Mesenchymal stem cell (in vitro differentiated cells and primary cell): ENCODE measurements at regions not wholly inside any gene's neighbourhood (a gene's known extent, or its start where the extent isn't known, plus 50 kb on each side); places are given as distances from the start of the nearest gene placed in this dataset.

Experiments
- DNase-seq: peaks from one replicate; pipeline ENCODE4 v3.0.0-alpha.2; 2013
- H2AFZ ChIP-seq: one replicate; pipeline ENCODE4 v1.6.1; 2013; ENCODE audit warnings: low read depth, mild to moderate bottlenecking, control low read depth, inconsistent platforms, low read length, moderate library complexity
- H2AK5ac ChIP-seq: 2 replicates; pipeline ENCODE4 v1.6.1; 2013; ENCODE audit warnings: low read length, moderate library complexity, mild to moderate bottlenecking, inconsistent platforms; ENCODE audit not compliant: severe bottlenecking
- H2BK120ac ChIP-seq: one replicate; pipeline ENCODE4 v1.6.1; 2013; ENCODE audit warnings: low read depth, mild to moderate bottlenecking, inconsistent platforms, low read length, moderate library complexity
- H2BK12ac ChIP-seq, 2 experiments: one replicate each; pipeline ENCODE4 v1.6.1; 2013; ENCODE audit warnings: inconsistent platforms in 2 of 2, low read length in 2 of 2, mild to moderate bottlenecking in 2 of 2, moderate library complexity in 2 of 2, control low read depth in 1 of 2
- H2BK15ac ChIP-seq: one replicate; pipeline ENCODE4 v1.6.1; 2013; ENCODE audit warnings: mild to moderate bottlenecking, low read depth, inconsistent platforms; ENCODE audit not compliant: poor library complexity, severe bottlenecking
- H2BK5ac ChIP-seq: 2 replicates; pipeline ENCODE4 v1.6.1; 2013; ENCODE audit warnings: low read depth, mild to moderate bottlenecking, low read length, control low read depth, inconsistent platforms; ENCODE audit not compliant: poor library complexity, severe bottlenecking
- H3K14ac ChIP-seq, 2 experiments: one replicate each; pipeline ENCODE4 v1.6.1; 2013; ENCODE audit warnings: inconsistent platforms in 2 of 2, low read length in 2 of 2, control low read depth in 1 of 2, mild to moderate bottlenecking in 1 of 2, moderate library complexity in 1 of 2
- H3K18ac ChIP-seq, 2 experiments: one replicate each; pipeline ENCODE4 v1.6.1; 2013; ENCODE audit warnings: inconsistent platforms in 2 of 2, low read length in 2 of 2, control low read depth in 1 of 2, low read depth in 1 of 2, mild to moderate bottlenecking in 1 of 2
- H3K23ac ChIP-seq, 2 experiments: one replicate each; pipeline ENCODE4 v1.6.1; 2013; ENCODE audit warnings: inconsistent platforms in 2 of 2, low read length in 2 of 2, mild to moderate bottlenecking in 2 of 2, moderate library complexity in 2 of 2, control low read depth in 1 of 2
- H3K27ac ChIP-seq: 2 replicates; pipeline ENCODE4 v1.5.1; 2013; ENCODE audit warnings: mild to moderate bottlenecking, moderate library complexity, low read length, control low read depth, inconsistent platforms; ENCODE audit not compliant: poor library complexity, severe bottlenecking
- H3K27me3 ChIP-seq, 2 experiments: 2 replicates each; pipeline versions ENCODE4 v1.6.1 to v1.7.0; 2013; ENCODE audit warnings: low read length in 2 of 2, mild to moderate bottlenecking in 2 of 2, moderate library complexity in 2 of 2, control low read depth in 1 of 2, inconsistent platforms in 1 of 2; ENCODE audit not compliant: control insufficient read depth in 1 of 2, insufficient read depth in 1 of 2
- H3K36me3 ChIP-seq, 2 experiments: 2 replicates each; pipeline versions ENCODE4 v1.6.1 to v1.7.0; 2013; ENCODE audit warnings: low read length in 2 of 2, control low read depth in 1 of 2, inconsistent platforms in 1 of 2, low read depth in 1 of 2, mild to moderate bottlenecking in 1 of 2; ENCODE audit not compliant: insufficient read depth in 2 of 2, control insufficient read depth in 1 of 2
- H3K4ac ChIP-seq, 2 experiments: one replicate each; pipeline ENCODE4 v1.6.1; 2013; ENCODE audit warnings: inconsistent platforms in 2 of 2, low read length in 2 of 2, mild to moderate bottlenecking in 2 of 2, moderate library complexity in 2 of 2, control low read depth in 1 of 2, low read depth in 1 of 2
- H3K4me1 ChIP-seq: 2 replicates; pipeline ENCODE4 v1.6.1; 2013; ENCODE audit warnings: low read depth, low read length, control low read depth; ENCODE audit not compliant: control insufficient read depth, insufficient read depth
- H3K4me2 ChIP-seq: 2 replicates; pipeline ENCODE4 v1.6.1; 2013; ENCODE audit warnings: low read length, mild to moderate bottlenecking, inconsistent platforms; ENCODE audit not compliant: poor library complexity, severe bottlenecking
- H3K4me3 ChIP-seq, 2 experiments: 2 replicates each; pipeline versions ENCODE4 v1.5.1 to v1.7.0; 2013; ENCODE audit warnings: low read length in 2 of 2, mild to moderate bottlenecking in 2 of 2, control low read depth in 1 of 2, low read depth in 1 of 2; ENCODE audit not compliant: insufficient read depth in 1 of 2
- H3K79me1 ChIP-seq: replicated peaks from 2 replicates; pipeline ENCODE4 v1.6.1; 2013; ENCODE audit warnings: mild to moderate bottlenecking, control low read depth, low read length, inconsistent platforms; ENCODE audit not compliant: poor library complexity, severe bottlenecking
- H3K9ac ChIP-seq: 2 replicates; pipeline ENCODE4 v1.7.0; 2013; ENCODE audit warnings: mild to moderate bottlenecking, low read length, moderate library complexity
- H3K9me3 ChIP-seq: 2 replicates; pipeline ENCODE4 v1.7.0; 2013; ENCODE audit warnings: mild to moderate bottlenecking, low read length; ENCODE audit not compliant: control insufficient read depth
- H4K8ac ChIP-seq: one replicate; pipeline ENCODE4 v1.6.1; 2013; ENCODE audit warnings: inconsistent platforms, mild to moderate bottlenecking, low read length, moderate library complexity
- H4K91ac ChIP-seq: one replicate; pipeline ENCODE4 v1.6.1; 2013; ENCODE audit warnings: mild to moderate bottlenecking, low read length, inconsistent platforms
- WGBS: methylation state at CpG from one replicate; pipeline ENCODE4 v1.1.7; 2013; ENCODE audit warnings: mixed read lengths; 5-methylcytosine and 5-hydroxymethylcytosine counted together

DNA sequence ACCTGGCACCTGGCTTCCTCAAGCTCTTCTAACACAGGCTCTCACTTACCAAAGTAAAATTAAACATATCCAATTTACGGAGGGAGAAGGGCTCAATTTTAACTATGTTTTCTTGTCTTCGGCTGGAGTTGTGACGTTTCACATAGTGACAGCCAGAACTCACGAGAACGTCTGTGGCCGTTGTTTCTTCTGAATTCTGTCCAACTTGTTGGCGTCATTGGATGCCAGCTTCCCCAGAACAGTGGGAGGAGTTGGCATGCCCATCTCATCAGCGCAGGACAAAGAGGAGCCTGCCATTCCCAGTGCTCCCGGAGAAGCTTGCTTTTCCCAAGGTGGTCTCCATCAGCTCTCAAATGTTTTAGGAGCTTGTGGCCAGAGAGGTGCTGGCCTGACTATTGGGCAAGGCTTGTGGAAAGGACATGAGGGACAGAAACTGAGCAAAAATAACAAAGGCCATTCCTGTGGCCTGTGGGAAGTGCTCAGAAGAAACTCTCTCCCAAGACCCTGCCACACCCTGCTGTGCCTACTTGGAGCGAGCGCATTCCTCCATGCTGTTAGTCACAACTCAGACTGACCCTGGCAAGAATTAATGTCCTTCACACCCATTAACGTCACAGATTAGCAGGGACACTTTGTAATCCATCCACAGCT lies 265.4 kb upstream of the CDH4 start:
- no peak overlapping the region for H3K4me3 ChIP-seq
- no peaks in the 10 kb centered on the region for H3K4me1 ChIP-seq
- H3K36me3 ChIP-seq: no peaks in the 10 kb centered on the region
- no peak overlapping the region for H3K14ac ChIP-seq
- no peak overlapping the region for H2BK120ac ChIP-seq
- no peak overlapping the region for H2AK5ac ChIP-seq
- no peak overlapping the region for H3K4ac ChIP-seq
- DNase-seq: no peak
- no peak overlapping the region for H3K4me2 ChIP-seq
- H3K23ac ChIP-seq: no peak overlapping the region
- H3K27ac ChIP-seq: no peak overlapping the region
- no peak overlapping the region for H2BK12ac ChIP-seq
- H2AFZ ChIP-seq: no peak overlapping the region
- no peak overlapping the region for H3K18ac ChIP-seq
- H4K91ac ChIP-seq: no peak overlapping the region
- H3K79me1 ChIP-seq: no peaks in the 10 kb centered on the region
- H2BK15ac ChIP-seq: no peak overlapping the region
- 79% methylated on average over 12 of the region's 12 CpGs for WGBS
- H3K27me3 ChIP-seq: no peaks in the 10 kb centered on the region
- no peak overlapping the region for H4K8ac ChIP-seq
- H2BK5ac ChIP-seq: no peak overlapping the region
- H3K9ac ChIP-seq: no peak overlapping the region
- peaks cover 4% of the 10 kb centered on the region for H3K9me3 ChIP-seq

DNA sequence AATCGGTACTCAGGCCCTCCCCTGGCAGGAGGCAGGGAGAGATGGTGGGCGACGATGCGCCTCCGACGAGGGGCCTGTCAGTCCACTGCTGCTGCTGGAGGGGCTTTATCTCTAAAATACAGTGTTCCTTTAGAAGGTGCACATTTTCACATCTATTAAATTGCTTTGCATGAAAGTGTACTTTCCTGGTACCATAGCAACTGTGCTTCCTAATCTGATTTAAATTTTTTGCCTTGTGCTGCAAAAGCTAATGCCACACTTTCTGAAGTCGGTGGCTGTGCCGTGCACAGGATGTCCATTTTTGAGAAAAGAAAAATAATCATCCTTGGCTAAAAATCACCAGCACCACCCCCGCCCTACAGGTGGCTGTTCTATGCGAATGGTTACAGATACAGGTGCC lies 262.0 kb upstream of the CDH4 start:
- Histone ChIP-seq H3K79me1 (no peaks in the 10 kb centered on the region), H2BK15ac (no peak overlapping the region), H4K91ac (no peak overlapping the region), H3K36me3 (no peaks in the 10 kb centered on the region), H3K4me1 (no peaks in the 10 kb centered on the region), H3K9me3 (no peaks in the 10 kb centered on the region), H3K14ac (no peak overlapping the region), H3K23ac (no peak overlapping the region), H3K9ac (no peak overlapping the region), H4K8ac (no peak overlapping the region), H2BK5ac (no peak overlapping the region), H2BK12ac (no peak overlapping the region), H3K27me3 (no peaks in the 10 kb centered on the region), H2BK120ac (no peak overlapping the region), H3K4me3 (no peak overlapping the region), H3K18ac (no peak overlapping the region), H2AK5ac (no peak overlapping the region), H3K4ac (no peak overlapping the region), H3K4me2 (no peak overlapping the region), H3K27ac (no peak overlapping the region), H2AFZ (no peak overlapping the region)
- whole genome bisulfite sequencing: 83% methylated on average over 5 of the region's 10 CpGs
- no peak for DNase-seq

GRCh38 chr20:60990643-60991042 lies 261.4 kb upstream of the CDH4 start:
- no peaks in the 10 kb centered on the region for H3K79me1 ChIP-seq
- H3K4me2 ChIP-seq: no peak overlapping the region
- no peak overlapping the region for H2AFZ ChIP-seq
- H3K4ac ChIP-seq: no peak overlapping the region
- no peak overlapping the region for H4K91ac ChIP-seq
- H3K27me3 ChIP-seq: no peaks in the 10 kb centered on the region
- DNase-seq: no peak
- H3K9me3 ChIP-seq: no peaks in the 10 kb centered on the region
- H2BK120ac ChIP-seq: no peak overlapping the region
- H2BK5ac ChIP-seq: no peak overlapping the region
- H3K4me1 ChIP-seq: no peaks in the 10 kb centered on the region
- H2AK5ac ChIP-seq: no peak overlapping the region
- H3K23ac ChIP-seq: no peak overlapping the region
- H2BK15ac ChIP-seq: no peak overlapping the region
- no peaks in the 10 kb centered on the region for H3K36me3 ChIP-seq
- H2BK12ac ChIP-seq: no peak overlapping the region
- H4K8ac ChIP-seq: no peak overlapping the region
- 88% methylated on average over 10 of the region's 12 CpGs for WGBS
- no peak overlapping the region for H3K4me3 ChIP-seq
- no peak overlapping the region for H3K27ac ChIP-seq
- no peak overlapping the region for H3K18ac ChIP-seq
- no peak overlapping the region for H3K14ac ChIP-seq
- no peak overlapping the region for H3K9ac ChIP-seq

- H3K4me1 ChIP-seq: no peaks in the 10 kb centered on the region
- no peaks in the 10 kb centered on the region for H3K79me1 ChIP-seq
- H3K36me3 ChIP-seq: no peaks in the 10 kb centered on the region
- no peak overlapping the region for H2BK15ac ChIP-seq
- H3K4me3 ChIP-seq: no peak overlapping the region
- no peaks in the 10 kb centered on the region for H3K9me3 ChIP-seq
- WGBS: 79% methylated on average over 8 of the region's 9 CpGs
- H2BK12ac ChIP-seq: no peak overlapping the region
- no peak overlapping the region for H2BK120ac ChIP-seq
- no peak overlapping the region for H3K4me2 ChIP-seq
- no peak overlapping the region for H2AK5ac ChIP-seq
- peak; percentile 0 for DNase-seq
- H4K8ac ChIP-seq: no peak overlapping the region
- no peak overlapping the region for H3K14ac ChIP-seq
- H3K9ac ChIP-seq: no peak overlapping the region
- H3K27ac ChIP-seq: no peak overlapping the region
- no peaks in the 10 kb centered on the region for H3K27me3 ChIP-seq
- H3K4ac ChIP-seq: no peak overlapping the region
- no peak overlapping the region for H4K91ac ChIP-seq
- no peak overlapping the region for H2BK5ac ChIP-seq
- H2AFZ ChIP-seq: no peak overlapping the region
- H3K18ac ChIP-seq: no peak overlapping the region
- no peak overlapping the region for H3K23ac ChIP-seq
These were observed 258.5 kb upstream of the CDH4 start for GRCh38 chr20:60993433-60994044.
